ENCODE measurements at regions not wholly inside any gene's neighbourhood (a gene's known extent, or its start where the extent isn't known, plus 50 kb on each side); places are given as distances from the start of the nearest gene placed in this dataset.

DNA sequence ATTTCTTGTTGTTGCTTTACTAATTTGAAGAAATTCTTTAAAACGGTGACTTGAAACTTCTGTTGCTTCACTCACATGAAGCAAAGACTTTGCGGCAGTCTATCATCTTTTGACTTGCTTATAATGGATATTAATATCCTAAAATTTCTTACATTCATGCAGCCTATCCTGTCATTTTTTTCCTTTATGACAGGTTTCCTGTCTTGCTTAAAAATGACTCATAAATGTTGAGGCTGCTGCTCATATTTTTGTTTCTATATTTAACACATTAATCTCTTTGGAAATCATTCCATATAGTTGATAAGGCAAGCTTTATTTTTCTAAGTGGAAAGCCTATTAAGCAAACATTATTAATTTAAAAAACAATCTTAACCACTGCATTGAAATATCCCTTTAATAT is 176.6 kb upstream of the GALNTL6 start:
- no peak for DNase-seq (ENCODE audit: low read depth)

DNA sequence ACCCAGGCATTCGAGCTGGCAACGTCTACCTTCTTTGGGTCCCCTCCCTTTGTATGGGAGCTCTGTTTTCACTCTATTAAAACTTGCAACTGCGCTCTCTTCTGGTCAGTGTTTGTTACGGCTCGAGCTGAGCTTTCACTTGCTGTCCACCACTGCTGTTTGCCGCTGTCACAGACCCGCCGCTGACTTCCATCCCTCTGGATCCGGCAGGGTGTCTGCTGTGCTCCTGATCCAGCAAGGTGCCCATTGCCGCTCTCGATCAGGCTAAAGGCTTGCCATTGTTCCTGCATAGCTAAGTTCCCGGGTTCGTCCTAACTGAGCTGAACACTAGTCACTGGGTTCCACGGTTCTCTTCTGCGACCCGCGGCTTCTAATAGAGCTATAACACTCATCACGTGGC is 183.5 kb upstream of the GALNTL6 start:
- DNase-seq (ENCODE audit: low read depth) = no peak

DNA sequence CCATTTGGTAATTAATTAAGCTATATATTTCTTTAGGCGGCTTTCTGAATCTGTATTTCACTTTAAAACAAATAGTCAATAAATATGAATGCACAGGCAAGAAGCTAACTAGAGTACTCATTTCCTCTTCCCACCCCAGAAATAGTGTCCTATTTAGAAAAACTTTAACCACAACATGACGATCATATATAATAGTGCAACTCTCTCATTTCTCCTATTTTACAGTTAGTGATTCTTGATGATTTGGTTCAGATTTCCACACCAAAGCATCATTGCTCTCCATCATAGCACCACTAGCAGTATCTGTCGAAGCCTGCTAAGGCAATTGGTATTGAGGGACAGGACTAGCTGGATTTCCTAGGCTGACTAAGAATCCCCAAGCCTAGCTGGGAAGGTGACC is 184.0 kb upstream of the GALNTL6 start:
- no peak for DNase-seq (ENCODE audit: low read depth)

DNA sequence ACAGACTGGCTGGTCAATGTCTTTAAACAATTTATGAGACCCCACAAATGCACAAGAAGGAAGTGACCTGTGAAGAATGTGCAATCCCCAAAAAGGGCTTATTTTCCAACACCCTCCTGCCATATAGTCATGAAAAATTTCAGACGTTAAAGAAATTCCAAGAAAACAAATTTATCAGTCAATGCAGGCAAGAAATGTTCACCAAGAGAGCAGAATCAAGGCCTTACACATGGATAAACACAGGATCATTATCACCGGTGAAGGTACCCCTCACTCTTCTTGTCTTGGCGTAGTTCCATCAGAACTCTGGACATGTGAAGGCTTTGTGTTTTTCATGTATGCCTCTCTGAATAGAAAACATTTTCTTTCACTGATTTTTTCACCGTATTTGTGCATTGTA is 186.7 kb upstream of the GALNTL6 start:
- no peak for DNase-seq (ENCODE audit: low read depth)

DNA sequence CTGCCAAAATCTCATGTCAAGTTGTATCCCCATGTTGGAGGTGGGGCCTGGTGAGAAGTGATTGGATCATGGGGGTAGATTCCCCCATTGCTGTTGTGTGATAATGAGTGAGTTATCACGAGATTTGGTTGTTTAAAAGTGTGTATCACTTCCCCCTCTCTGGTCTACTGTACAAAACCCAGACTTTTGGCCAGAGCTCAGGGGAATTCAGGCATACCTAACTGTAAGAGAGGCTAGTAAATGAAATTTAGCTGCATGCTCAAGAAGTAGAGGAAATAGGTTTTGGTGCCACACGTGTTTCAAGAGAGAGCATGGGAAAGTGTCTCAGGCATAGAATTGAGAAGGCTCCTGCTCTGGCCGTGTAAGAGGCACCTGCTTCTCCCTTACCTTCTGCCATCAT is 190.5 kb upstream of the GALNTL6 start:
- no peak for DNase-seq (ENCODE audit: low read depth)

DNA sequence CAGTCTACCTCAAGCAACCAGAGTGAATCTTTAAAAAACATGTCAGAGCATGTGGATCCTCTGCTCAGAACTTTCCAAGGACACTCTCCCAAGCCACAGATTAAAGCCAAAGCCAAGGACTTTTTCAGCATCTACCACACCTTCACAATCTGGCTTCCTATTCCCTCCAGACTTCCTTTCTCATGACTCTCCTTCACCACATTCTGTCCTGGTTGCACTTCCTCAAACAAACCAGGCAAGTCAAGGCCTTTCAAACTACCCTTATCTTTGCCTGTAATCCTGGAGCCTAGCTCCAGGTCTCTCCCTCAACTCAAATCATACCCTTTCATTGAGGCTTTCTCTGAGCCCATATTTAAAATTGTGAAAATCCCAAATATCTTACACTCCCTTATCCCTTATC is 191.6 kb upstream of the GALNTL6 start:
- no peak for DNase-seq (ENCODE audit: low read depth)

DNA sequence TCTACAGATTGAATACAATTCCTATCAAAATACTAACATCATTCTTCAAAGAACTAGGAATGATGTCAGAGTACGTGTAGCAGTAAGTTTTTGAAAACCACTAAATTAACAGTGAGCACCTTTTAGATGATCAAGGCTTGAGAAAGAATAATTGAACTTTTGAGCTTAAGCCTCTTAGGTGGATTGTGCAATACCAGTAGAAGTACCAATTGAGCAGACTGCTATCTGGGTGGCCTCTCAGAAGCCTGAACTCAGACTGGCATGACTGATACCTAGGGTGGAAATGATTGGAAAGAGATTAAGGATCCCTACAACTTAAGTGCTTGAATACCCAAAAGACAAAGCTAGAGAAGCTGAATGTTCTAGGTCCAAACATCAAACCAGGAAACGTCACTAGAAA is 200.3 kb upstream of the GALNTL6 start:
- DNase-seq (ENCODE audit: low read depth) = no peak

DNA sequence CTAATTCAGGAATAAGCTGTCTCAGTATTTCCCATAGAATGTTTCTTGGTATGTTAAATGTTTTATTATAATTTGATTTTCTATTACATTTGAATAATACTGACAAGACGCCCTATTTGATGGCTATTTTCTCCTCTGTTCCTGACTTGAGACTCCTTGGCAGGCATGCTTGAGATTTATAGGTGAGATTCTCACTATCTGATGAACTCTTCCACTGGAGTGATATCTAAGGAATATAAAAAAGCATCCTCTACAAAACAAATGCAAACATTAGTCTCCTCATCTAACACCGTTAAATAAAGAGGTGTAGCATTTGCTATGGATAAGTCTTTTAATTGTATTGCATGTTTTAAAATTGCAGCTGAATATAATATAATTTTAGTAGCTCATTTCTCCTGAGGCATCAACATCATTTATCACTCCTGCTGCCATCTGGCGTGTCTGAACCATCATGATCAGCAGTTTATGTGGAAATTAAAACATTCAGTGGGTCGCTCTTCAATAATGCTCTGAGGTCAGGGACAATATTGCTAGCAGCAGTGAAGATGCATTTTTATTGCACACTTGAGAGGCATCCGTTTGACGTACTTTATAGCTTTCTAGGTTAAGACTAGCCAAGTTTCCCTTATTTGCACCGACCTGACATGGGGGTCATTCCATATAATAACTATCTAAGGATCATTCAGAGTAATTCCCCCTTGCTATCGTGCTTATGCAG is 210.4 kb upstream of the GALNTL6 start:
- DNase-seq (ENCODE audit: low read depth) = no peak

DNA sequence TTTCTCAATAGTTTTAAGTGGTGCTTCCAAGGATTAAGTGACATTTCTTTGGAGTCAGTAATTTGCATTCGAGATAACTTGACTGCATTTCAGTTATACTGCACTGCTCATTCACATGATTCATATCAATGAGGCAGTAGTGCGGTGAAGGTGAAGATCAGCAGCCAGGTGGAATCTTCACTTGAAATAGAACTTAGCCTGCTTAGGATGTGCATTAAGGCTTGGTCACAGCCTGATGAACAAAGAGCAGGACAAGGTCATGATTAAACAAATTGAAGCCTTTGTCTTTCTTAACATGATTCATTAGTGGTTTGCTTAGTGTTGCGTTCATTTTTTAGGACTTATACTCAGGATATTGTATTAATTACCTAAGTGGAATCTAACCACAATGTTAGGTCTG is 212.1 kb upstream of the GALNTL6 start:
- DNase-seq (ENCODE audit: low read depth) = no peak

DNA sequence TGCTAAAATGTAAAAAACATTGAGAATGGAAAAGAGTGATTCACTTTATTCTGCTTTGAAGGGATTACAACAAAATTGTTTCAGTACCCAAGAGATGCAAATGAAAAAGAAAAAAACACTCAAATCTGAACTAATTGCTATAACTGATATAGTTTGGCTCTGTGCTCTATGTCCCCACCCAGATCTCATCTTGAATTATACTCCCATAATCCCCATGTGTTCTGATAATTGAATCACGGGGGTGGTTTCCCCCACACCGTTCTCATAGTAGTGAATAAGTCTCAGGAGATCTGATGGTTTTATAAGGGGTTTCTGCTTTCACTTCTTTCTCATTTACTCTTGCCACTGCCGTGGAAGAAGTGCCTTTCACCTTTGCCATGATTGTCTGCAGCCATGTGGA is 213.6 kb upstream of the GALNTL6 start:
- DNase-seq (ENCODE audit: low read depth) = no peak

DNA sequence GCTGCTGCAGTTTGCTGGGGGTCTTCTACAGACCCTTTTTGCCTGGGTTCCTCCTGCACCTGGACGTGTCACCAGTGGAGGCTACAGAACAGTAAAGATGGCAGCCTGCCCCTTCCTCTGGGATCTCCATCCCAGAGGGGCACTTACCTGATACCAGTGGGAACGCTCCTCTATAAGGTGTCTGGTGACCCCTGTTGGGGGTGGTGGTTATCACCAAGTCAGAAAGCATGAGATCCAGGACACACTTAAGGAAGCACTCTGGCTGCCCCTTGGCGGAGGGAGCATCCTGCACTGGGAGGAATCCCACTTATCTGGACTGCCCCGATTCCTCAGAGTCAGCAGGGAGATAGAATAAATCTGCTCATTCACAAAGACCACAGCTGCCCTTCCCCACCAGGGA is 218.9 kb upstream of the GALNTL6 start:
- DNase-seq (ENCODE audit: low read depth) = no peak

DNA sequence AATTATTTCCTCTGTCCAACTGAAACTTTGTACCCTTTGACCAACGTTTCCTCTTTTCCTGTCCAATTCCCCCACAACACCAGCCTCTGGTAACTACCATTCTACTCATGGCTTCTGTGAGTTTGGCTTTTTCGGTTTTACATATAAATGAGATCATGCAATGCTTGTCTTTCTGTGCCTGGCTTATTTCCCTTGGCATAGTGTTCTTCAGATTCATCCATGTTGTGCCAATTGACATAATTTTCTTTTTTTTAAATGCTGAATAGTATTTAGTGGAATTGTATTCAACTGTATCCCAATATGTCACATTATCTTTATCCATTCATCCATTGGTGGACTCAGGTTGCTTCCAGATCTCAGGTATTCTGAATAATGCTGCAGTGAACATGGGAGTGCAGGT is 222.5 kb upstream of the GALNTL6 start:
- no peak for DNase-seq (ENCODE audit: low read depth)

DNA sequence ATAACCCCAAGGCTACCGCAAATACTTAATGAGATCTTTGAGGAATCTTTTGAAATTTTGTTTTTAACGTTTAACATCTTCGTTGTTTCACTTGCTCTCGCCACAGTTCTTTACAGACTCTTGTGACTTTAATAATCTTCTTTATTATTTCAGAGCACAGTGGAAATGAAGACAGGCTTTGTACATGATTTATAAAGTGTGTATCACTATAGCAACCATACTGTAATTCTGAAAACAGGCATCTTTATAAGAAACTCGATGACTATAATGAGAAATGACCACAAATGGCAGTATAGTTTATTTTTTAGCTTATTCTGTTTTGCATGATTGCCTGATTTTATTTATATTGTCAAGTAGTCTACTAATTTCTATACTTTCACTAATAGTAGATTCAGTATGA is 224.4 kb upstream of the GALNTL6 start:
- no peak for DNase-seq (ENCODE audit: low read depth)

DNA sequence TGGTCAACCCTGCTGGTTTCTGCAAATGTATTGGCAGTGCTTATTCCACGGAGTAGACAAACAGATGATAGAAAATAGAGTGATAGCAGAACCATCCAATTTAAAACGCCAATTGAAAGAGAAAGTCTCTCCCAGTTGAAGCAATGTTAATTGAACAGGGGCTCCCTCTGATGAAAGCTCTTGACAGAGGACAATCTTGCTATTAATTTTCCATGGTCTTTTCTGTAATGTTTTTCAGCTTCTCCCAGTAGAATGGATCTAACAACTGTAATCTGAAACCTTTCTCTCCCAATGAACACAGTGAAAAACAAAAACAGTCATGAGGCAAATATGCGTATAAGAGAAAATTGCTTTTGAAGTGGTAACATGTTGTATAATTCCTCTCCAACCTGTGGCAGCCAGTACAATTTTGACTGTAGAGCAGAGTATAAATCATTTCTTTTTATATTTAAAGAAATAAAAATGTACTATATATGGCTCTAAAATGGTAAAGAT is 225.1 kb upstream of the GALNTL6 start:
- no peak for DNase-seq (ENCODE audit: low read depth)

DNA sequence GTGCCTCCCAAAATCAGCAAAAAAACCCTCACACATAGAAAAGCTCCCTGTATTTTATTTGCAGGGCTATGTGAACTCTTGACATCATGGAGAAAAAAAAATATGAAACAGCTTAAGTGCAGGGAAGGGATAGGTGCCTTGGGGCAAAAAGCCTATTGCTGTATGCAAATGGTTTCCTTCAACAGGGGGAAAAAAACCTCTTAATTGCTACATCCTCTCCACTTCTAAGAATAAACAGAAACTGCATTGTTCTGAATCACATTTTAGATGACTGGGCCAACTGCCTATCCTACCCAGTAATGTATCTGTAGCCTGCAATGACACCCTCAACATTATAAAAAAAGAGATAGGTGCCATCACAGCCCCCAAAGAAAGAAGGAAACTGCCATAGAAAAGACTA is 229.4 kb upstream of the GALNTL6 start:
- no peak for DNase-seq (ENCODE audit: low read depth)

DNA sequence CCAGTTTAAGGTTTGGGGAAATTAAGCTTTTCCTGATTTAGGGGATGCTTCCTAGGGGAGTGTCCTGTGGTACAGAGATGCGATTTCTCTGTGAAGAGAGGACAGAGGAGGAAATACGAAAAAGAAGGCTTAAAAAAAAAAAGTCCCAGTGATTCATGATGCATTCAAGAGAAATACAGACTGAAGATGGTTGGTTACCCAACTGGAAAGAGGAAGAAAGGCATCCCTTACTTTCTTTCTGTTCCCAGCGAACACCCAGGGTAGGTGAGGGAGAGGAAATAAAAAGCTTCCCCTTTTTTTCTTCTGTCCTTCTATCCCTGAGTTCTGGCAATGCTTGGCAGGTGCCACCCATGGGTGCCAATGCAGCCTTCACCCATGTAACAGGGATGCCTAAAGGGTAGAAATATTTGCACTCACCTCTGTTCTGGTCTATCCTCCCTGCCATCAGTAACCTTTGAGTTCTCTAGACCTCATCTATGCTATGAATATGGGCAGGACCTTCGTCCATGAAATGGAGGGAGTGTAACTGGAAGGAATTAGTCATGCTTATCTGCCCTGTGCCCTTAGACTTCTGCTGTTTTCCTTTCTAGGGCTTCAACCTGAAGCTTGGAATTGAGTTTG is 230.1 kb upstream of the GALNTL6 start:
- DNase-seq (ENCODE audit: low read depth) = no peak

DNA sequence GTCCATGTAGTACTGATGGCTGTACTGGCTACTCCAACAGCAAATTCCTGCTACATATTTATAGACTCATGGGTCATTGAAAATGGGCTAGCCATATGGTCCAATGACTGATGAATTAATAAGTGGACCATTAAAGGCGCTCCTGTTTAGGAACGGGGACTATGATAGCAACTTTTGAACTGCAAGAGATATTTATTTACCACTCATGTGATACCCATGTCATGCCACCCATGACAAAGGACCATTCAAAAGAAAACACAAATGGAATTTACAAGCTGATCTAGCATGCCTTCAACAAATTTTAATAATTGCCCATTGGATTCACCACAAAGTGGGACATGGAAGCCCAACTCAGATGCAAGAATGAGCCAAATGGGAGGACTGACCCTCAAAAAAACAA is 240.0 kb upstream of the GALNTL6 start:
- no peak for DNase-seq (ENCODE audit: low read depth)

DNA sequence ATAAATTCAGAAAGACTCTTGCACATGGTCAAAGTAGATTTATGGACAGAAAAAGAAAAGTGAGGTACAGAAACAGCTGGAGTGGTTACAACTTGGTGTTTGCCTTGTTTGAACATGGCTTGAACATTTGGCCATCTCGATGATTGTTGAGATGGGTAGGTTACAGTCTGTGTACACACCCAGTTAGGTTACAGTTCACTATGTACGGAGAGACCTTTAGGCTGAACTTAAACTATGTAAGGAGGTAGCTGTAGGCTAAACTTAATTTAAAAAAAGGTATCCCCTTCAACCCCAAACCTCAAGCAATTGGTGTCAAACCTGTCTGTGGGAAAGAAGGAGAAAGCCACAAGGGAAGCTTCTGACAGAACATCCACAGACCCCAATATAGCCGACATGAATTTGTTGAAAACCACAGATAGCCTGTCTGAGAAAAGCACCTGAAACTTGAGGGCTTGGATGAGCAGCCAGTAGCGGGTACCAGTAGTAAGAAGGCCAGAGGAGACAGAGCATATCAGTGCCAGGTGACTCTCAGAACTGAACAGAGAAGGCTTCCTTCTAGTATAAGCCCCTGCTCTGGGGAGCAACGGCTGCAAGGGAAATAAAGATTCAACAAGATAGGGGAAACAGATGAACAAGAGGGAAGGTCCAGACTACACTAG is 247.9 kb upstream of the GALNTL6 start:
- no peak for DNase-seq (ENCODE audit: low read depth)

DNA sequence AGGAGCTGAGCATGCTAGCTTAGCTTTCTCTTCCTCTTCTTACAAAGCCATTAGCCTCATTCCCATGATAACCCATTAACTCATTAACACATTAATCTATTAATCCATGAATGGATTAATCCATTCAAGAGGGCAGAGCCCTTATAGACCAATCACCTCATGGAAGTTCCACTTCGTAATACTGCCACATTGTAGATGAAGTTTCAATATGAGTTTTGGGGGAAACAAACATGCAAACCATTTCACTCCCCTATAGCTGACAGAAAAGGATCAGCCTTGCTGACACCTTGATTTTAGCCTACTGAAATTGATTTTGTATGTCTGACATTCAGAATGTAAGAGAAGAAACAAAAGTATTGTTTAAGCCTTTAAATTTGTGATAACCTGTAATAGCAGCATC is 251.8 kb upstream of the GALNTL6 start:
- DNase-seq (ENCODE audit: low read depth) = no peak

DNA sequence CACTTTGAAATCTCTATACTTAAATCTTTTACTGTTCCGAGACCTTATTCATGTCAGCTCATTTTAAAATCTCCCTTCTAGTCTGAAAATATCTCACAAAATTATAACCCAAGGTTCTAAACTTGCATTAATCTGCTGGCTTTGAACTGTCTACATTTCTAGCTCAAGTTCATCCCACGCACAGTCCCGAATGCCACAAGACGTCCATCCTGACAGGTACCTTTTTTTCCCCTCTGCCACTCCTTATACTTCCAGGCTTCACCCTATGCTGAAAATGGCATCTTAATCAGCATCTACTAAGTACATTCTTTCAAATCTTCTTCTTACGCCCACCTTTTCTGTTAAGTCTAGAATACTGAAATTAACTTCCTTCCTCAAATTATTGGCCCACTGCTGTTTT is 259.2 kb upstream of the GALNTL6 start:
- no peak for DNase-seq (ENCODE audit: low read depth)

DNA sequence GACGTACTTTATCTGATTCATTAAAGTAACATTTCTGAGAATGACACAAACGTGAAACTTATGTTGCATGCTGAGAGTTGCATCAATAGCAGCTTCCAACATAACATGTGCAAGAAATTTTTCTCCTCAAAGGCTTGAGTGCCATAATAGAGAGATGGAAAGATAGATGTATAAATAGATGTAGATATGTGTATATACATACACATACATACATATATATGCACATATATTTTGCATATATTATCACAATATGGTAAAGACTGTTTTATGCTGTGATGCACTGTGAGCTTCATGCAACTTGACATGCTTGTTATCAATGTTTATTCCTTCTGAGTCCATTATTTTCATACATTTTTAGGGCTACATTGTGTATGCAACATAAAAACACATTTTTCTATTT is 270.6 kb upstream of the GALNTL6 start:
- no peak for DNase-seq (ENCODE audit: low read depth)

DNA sequence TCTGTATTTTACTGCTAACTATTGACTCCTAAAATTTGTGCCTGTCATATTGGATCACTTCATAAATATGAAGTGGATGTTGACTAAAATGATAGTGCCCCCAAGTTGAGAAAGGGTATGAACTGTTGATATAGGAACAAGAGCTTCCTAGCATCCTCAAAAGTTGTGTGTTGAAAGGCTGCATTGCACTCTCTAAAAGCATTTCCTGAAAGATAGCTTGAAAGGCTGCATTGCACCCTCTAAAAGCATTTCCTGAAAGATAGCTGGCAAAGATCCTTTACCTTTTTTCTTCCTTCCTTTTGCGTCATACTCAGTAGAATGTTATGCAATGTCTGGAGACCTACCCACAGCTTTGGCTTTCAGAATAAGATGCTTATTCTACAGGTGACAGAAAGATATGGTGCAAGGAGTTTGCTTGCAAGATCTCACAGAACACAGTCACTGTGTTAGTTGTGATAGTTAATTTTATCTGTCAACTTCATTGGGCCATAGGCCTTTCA is 274.6 kb upstream of the GALNTL6 start:
- DNase-seq (ENCODE audit: low read depth) = no peak

DNA sequence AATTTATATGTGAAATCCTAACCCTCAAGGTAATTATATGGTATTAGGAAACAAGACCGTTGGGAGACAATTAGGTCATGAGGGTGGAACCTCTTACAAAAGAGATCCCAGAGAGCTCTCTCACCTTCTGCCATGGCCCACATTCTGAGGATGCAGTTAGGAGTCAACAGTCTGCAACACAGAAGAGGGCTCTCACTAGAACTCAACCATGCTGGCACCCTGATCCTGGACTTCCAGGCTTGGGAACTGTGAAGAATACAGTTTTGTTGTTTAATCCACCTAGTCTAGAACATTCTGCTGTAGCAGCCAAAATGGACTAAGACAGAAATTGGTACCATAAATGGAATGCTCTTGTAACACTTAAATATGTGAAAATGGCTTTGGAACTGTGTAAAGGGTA is 278.8 kb upstream of the GALNTL6 start:
- no peak for DNase-seq (ENCODE audit: low read depth)

Data from non-pigmented ciliary epithelial cell (primary cell).